Fibroblast of the aortic adventitia (primary cell): ENCODE measurements at regions not wholly inside any gene's neighbourhood (a gene's known extent, or its start where the extent isn't known, plus 50 kb on each side); places are given as distances from the start of the nearest gene placed in this dataset.

Experiments
- DNase-seq: peaks from one replicate; pipeline ENCODE4 v3.0.0-alpha.2; 2010; ENCODE audit warnings: low read depth
- H3K4me3 ChIP-seq: 2 replicates; pipeline ENCODE4 v1.5.1; 2011; ENCODE audit warnings: low read depth, mild to moderate bottlenecking, control low read depth, low read length, moderate library complexity
- TF ChIP-seq, protein P1 (sequence below): IDR thresholded peaks from 2 replicates; pipeline ENCODE4 v1.5.1; 2011; ENCODE audit warnings: mild to moderate bottlenecking, low read length, control low read depth, inconsistent platforms; ENCODE audit not compliant: insufficient read depth

DNA sequence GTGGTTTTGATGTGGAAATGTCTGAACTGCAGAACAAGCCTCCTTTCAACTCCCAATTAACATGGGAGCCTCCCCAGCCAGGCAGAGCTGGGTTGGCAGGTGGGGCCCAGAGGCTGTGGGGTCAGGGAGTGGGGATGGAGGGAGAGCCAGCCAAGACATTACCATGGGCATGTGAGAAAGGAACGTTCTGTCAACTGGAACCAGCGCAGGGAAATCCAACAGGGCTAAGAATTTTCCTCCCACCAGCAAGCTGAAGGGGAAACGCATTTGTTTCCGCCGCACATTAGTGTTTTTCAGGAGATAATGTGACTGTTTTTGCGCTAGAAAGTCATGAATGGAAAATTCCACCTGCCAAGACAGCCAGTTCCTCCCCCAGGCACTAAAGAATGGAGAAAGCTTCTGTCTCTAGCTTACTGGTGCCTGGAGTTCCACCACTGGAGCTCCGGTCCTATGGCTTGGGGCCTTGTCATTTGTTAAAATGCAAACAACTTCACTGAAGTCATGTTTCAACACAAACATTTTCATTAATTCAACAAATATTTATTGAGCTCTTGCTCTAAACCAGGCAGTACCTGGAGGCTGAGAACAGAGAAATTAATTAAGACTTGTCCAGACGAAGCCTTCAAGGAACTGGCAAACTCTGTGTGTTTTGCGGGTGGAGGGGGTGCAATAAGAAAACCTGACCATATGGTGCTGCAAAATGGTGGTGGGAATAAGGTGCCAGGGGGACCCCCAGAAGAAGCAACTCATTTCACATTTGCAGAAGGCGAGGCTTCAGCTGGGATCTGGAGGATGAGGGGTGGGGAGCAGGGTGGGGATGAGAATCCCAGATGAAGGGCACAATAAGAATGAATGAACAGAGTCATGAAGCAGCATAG lies 305.1 kb downstream of the MATN1 start:
- DNase-seq, result no peak
- H3K4me3 ChIP-seq, result no peak overlapping the region
- TF ChIP-seq, protein P1, sequence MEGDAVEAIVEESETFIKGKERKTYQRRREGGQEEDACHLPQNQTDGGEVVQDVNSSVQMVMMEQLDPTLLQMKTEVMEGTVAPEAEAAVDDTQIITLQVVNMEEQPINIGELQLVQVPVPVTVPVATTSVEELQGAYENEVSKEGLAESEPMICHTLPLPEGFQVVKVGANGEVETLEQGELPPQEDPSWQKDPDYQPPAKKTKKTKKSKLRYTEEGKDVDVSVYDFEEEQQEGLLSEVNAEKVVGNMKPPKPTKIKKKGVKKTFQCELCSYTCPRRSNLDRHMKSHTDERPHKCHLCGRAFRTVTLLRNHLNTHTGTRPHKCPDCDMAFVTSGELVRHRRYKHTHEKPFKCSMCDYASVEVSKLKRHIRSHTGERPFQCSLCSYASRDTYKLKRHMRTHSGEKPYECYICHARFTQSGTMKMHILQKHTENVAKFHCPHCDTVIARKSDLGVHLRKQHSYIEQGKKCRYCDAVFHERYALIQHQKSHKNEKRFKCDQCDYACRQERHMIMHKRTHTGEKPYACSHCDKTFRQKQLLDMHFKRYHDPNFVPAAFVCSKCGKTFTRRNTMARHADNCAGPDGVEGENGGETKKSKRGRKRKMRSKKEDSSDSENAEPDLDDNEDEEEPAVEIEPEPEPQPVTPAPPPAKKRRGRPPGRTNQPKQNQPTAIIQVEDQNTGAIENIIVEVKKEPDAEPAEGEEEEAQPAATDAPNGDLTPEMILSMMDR, result no peak

DNA sequence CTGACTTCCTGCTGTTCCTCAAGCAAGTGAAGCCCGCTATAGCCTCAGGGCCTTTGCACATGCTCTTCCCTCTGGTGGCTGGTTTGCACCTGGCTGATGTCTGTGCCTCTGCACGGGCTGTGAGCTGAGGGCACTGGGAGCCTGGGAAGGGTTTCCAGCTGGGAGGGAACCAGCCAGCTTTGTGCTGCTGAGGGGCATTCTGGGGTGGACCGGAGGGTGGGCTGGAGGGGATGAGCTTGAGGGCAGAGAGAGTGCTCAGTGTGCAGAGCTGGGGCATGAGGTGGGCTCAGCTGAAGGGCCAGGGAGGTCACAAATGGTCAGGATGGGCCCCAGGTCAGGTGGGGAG lies 305.7 kb downstream of the MATN1 start:
- TF ChIP-seq, protein P1, result no peak
- DNase-seq, result no peak
- no peak overlapping the region for H3K4me3 ChIP-seq

DNA sequence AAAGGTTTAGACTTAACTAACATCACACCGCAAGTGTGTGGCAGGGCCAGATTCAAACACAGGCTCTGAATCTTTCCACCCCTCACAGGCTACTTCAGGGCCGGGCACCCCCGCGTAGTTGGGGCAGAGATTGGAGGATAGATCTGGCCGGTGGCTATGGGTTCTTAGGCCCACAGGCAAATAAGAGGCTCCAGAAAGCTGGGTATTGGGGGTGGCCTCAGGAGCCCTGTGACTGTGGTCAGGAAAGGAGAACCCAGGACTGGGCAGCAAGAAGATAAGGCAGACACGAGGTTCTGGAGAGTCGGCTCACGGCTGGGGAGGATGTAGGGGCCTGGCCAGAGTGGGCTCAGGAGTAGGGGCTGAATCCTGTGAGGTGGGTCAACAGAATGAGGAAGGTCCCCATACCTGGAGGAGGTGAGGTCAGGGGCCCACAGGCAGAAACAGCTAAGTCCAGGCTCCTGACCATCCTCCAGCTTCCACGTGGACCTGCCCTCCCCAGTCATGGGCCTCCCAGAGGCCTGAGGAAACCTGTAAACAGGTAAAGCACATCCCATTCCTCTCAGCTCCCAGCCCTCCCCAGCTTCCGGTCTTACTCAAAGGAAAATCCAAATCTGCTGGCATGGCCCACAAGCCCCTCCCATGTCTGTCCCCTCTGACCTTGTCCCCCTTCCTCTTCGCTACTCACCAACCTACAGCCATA lies 306.2 kb downstream of the MATN1 start:
- no peak overlapping the region for H3K4me3 ChIP-seq
- TF ChIP-seq, protein P1, result no peak
- no peak for DNase-seq

DNA sequence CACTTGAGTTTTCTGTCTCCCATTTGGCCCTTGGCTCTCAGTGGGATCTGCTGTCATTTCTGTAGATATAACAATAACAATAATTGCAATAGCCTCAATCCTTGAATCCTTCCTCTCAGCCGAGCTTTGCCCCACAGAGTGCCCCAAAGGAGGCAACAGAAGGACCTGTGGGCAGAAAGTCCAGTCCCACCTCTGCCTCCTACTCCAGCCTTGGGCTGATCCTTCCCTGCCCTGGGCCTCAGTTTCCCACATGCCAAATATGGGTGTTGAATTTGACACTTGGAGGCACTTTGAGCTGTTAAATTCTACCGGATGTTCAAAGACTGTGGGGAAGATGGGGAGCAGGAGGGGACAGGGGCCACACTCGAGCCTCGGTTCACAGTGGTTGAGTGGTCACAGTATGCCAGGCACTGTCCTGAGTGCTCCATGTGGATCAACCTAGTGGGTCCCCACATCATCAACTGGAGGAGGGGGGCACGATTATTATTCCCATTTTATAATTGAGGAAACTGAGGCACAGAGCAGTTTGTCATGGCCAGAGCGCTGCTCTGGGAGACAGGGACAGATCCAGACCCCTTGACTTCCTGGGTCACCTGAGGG lies 307.1 kb downstream of the MATN1 start:
- TF ChIP-seq, protein P1, result no peak
- H3K4me3 ChIP-seq, result no peak overlapping the region
- DNase-seq, result no peak

DNA sequence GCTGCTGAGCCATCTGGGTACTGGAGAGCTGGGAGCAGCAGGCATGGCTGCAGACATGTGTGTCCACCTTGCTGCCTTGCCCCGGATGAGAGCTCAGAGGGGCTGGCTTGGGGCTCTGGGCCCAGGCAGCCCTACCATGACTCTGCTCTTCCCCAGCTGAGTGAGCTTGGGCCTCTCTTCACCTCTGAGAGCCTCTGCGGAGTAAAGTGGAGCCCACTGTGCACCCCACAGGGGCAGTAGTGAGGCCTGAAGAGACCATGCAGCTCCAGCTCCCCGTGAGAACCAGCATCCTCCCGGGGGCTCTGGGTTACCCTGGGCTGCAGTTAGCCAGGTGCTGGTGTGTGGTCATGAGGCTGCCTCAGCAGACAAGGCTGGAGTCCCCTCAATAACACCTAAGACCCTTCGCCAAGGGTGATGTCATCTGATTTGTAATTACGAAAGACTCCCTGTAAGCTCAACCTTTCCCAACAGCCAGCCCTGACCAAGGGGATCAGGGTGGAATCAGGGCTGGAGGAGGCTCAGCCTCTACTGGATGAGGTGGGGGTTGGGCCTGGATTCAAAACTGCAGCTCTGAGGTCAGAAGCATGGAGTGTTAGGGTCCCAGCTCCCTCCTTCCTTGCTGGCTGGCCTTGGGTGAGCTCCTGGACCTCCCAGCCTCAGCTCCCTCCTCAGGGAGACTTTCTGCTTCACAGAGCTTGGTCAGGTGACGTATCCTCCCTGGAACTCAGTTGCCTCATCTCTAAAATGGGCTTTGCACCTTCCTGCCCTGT lies 308.0 kb downstream of the MATN1 start:
- DNase-seq, result no peak
- TF ChIP-seq, protein P1, result no peak
- H3K4me3 ChIP-seq, result no peak overlapping the region

DNA sequence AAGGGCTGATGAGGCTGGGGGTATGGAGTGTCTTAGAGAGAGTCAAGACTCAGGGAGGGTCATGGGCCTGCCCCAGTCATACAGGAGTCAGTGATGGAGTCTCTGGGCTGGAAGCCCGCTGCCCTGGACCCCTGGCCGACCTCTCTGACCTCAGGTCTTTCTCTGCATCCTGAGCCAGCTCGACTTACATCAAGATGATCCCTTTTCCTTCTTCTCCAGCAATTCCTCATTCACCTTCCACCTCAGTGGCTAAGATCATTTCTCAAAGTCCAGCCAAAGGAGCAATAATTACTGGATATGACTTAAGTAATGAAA lies 308.6 kb downstream of the MATN1 start:
- DNase-seq, result no peak
- no peak overlapping the region for H3K4me3 ChIP-seq
- TF ChIP-seq, protein P1, result no peak
